ENCODE measurements at regions not wholly inside any gene's neighbourhood (a gene's known extent, or its start where the extent isn't known, plus 50 kb on each side); places are given as distances from the start of the nearest gene placed in this dataset.

DNA sequence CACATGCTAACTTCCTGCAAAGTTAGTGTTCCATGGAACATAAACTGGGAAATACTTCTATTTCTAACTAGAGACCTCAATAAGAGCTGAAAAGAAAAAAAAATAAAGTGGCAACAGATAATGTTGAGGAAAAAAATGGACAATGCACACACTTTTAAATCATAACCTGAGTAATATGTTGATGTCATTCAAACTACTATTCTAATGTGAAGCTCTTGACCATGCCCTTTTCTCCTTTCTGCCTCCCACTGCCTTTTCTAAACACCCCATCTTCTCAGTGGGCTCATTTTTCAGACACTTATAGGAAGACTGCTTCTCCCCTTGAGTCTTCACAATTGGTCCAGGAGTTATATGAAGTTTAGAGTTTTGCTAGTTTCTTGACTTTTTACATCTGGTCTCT is 280.9 kb upstream of the NT5C1B start:
- H3K4me3 ChIP-seq (ENCODE audit: low read depth, low read length), result no peak overlapping the region
- TF ChIP-seq, protein P1, sequence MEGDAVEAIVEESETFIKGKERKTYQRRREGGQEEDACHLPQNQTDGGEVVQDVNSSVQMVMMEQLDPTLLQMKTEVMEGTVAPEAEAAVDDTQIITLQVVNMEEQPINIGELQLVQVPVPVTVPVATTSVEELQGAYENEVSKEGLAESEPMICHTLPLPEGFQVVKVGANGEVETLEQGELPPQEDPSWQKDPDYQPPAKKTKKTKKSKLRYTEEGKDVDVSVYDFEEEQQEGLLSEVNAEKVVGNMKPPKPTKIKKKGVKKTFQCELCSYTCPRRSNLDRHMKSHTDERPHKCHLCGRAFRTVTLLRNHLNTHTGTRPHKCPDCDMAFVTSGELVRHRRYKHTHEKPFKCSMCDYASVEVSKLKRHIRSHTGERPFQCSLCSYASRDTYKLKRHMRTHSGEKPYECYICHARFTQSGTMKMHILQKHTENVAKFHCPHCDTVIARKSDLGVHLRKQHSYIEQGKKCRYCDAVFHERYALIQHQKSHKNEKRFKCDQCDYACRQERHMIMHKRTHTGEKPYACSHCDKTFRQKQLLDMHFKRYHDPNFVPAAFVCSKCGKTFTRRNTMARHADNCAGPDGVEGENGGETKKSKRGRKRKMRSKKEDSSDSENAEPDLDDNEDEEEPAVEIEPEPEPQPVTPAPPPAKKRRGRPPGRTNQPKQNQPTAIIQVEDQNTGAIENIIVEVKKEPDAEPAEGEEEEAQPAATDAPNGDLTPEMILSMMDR (IDR thresholded peaks at IDR 0.05; ENCODE audit: control insufficient read depth, extremely low read depth, insufficient read depth), result no peak
- no peak for DNase-seq (ENCODE audit: low read depth)

DNA sequence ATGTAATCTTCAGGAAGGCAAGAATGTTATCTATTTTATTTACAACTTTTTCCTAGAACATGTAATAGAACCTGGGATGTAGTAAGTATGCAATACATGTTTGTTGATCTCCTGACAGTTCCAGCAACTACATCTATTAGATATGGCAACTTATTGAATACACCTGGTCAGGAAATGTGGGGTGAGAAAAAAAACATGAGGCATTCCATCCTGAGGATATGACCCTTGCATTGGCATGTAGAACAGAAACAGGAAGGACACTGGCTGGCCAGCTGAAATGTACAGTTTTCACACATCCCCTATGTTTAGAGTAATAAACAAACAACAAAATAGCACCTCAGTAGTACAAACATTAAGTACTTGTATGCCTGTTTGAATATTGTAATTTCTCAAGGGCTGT is 272.6 kb upstream of the NT5C1B start:
- no peak for DNase-seq (ENCODE audit: low read depth)
- TF ChIP-seq, protein P1 (IDR thresholded peaks at IDR 0.05; ENCODE audit: control insufficient read depth, extremely low read depth, insufficient read depth), result no peak
- no peak overlapping the region for H3K4me3 ChIP-seq (ENCODE audit: low read depth, low read length)

DNA sequence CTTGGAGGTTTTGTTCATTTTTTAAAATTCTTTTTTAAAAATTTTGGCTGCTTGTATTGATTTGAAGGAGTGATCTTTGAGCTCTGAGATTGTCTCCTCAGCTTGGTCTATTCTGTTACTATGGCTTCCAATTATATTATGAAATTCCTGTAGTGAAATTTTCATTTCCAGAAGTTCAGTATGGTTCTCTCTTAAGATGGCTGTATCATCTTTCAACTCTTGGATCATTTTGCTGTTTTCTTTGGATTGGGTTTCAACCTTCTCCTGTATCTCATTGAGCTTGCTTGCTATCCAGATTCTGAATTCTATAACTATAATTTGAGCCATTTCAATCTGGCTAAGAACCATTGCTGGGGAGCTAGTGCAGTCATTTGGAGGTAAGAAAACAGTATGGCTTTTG is 270.8 kb upstream of the NT5C1B start:
- TF ChIP-seq, protein P1 (IDR thresholded peaks at IDR 0.05; ENCODE audit: control insufficient read depth, extremely low read depth, insufficient read depth), result no peak
- no peak for DNase-seq (ENCODE audit: low read depth)
- H3K4me3 ChIP-seq (ENCODE audit: low read depth, low read length), result no peak overlapping the region

DNA sequence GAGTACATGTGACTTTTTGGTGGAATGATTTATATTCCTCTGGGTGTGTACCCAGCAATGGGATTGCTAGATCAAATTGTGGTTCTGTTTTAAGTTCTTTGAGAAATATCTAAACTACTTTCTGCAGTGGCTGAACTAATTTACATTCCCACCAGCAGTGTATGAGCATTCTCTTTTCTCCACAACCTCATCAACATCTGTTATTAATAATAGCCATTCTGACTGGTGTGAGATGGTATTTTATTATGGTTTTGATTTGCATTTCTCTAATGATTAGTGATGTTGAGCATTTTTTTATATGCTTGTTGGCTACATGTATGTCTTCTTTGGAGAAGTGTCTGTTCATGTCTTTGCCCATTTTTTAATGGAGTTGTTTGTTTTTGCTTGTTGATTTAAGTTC is 267.4 kb upstream of the NT5C1B start:
- no peak for DNase-seq (ENCODE audit: low read depth)
- H3K4me3 ChIP-seq (ENCODE audit: low read depth, low read length), result no peak overlapping the region
- TF ChIP-seq, protein P1 (IDR thresholded peaks at IDR 0.05; ENCODE audit: control insufficient read depth, extremely low read depth, insufficient read depth), result no peak

DNA sequence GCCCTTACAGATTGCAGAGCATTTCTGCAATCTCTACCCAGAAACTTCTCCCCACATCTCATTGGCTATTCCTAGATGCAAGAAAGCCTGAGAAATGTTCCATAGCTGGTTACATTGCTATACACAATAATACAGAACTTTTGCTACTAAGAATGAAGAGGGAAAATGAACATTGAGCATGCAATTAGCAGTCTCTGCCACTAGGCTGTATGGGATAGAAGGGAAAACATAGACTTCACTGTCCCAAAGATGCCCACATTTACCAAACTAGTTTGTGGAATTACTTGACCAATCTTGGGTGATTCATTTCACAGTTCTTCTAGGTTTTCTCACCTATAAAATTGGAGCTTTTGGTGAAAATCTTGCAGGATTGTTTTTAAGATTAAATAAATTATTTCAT is 265.7 kb upstream of the NT5C1B start:
- H3K4me3 ChIP-seq (ENCODE audit: low read depth, low read length), result no peak overlapping the region
- TF ChIP-seq, protein P1 (IDR thresholded peaks at IDR 0.05; ENCODE audit: control insufficient read depth, extremely low read depth, insufficient read depth), result peak; percentile 45
- no peak for DNase-seq (ENCODE audit: low read depth)

DNA sequence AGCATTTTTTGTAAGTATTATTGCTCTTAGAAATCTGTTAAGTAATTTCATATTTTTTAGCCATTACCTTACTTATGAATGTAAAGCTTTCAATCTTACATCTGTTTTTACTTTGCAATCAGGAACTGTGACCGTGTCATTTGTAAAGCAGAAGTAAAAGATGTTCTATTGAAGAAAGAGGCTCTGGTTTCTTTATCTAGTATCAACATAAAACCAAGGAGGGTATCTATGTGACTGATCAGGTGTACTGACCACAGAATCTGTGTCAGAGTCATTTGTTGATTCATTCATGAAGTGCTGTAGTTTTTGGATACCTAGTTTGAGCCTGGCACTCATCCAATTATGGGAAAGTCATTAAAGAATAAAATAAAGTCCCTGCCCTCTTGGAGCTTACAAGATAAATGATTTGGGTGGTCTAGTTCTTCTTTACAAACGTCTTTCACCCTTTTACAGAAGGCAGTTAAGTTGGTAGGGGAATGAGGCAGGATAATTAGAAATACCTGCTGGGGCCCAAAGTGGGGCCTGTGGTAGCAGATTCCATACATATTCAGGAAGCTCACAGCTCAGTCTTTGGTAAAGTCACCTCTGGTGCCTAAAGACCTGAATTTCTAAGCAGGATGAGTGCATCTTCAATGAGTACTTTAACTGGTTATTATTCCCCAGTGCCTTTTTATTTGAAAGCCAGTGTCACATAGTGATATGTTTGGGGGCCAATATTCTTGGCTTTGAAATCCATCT is 260.6 kb upstream of the NT5C1B start:
- no peak for DNase-seq (ENCODE audit: low read depth)
- TF ChIP-seq, protein P1 (IDR thresholded peaks at IDR 0.05; ENCODE audit: control insufficient read depth, extremely low read depth, insufficient read depth), result no peak

DNA sequence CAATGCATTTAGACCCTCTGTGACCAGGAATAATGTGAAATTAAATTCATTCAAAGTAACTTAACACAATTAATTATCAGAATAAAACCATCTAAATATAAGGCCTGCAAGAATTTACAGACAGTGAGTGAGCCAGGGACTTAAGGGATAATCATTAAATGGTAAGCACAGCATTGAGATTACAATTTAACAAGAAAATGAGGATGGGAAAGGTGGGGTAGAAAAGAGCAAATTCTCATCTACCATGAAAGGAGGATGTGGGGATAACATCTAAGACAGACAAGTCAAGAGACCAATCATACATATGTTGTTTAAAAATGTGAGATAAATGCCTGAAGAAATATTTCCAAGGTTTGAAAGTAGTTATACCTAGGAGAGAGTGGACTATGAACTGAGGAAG is 259.3 kb upstream of the NT5C1B start:
- no peak for DNase-seq (ENCODE audit: low read depth)
- no peak overlapping the region for H3K4me3 ChIP-seq (ENCODE audit: low read depth, low read length)
- TF ChIP-seq, protein P1 (IDR thresholded peaks at IDR 0.05; ENCODE audit: control insufficient read depth, extremely low read depth, insufficient read depth), result no peak

More for the DNA sequence above, 260.6 kb upstream of the NT5C1B start:
- no peak overlapping the region for H3K4me3 ChIP-seq (ENCODE audit: low read depth, low read length)
